K562 (cell line): ENCODE measurements at regions not wholly inside any gene's neighbourhood (a gene's known extent, or its start where the extent isn't known, plus 50 kb on each side); places are given as distances from the start of the nearest gene placed in this dataset.

Source experiments
- ARID1B ChIP-seq: fragments of 450-650 bp; IDR thresholded peaks from 2 replicates; pipeline ENCODE4 v1.6.1; 2016; ENCODE audit warnings: antibody characterized with exemption, mild to moderate bottlenecking, inconsistent platforms
- BRD9 ChIP-seq: fragments of 450-650 bp; IDR thresholded peaks from 2 replicates; pipeline ENCODE4 v1.6.1; 2018; ENCODE audit warnings: low read depth; ENCODE audit not compliant: partially characterized antibody
- CHAMP1 ChIP-seq: fragments of 450-650 bp; IDR thresholded peaks from 2 replicates; pipeline ENCODE4 v1.6.1; 2016; ENCODE audit warnings: mild to moderate bottlenecking
- CREBBP ChIP-seq: IDR thresholded peaks from one replicate; pipeline ENCODE4 v1.6.1; 2012; ENCODE audit warnings: low read depth, mild to moderate bottlenecking, control low read depth, inconsistent platforms, low read length
- DIDO1 ChIP-seq: fragments of 450-650 bp; IDR thresholded peaks from 2 replicates; pipeline ENCODE4 v1.6.1; 2016; ENCODE audit warnings: low read depth, missing biosample characterization, missing genetic modification characterization
- HDAC8 ChIP-seq: fragments of 450-650 bp; IDR thresholded peaks from 2 replicates; pipeline ENCODE4 v1.6.1; 2016; ENCODE audit warnings: mild to moderate bottlenecking, missing genetic modification characterization, moderate library complexity, missing compliant biosample characterization
- HMG20B ChIP-seq: fragments of 250-450 bp; sonication (Bioruptor Pico); IDR thresholded peaks from 2 replicates; pipeline ENCODE4 v1.5.0; 2021; ENCODE audit warnings: mild to moderate bottlenecking
- ID3 ChIP-seq, 2 experiments: fragments of 250-450 bp in 1 of 2; fragments of 450-650 bp in 1 of 2; sonication (Bioruptor Pico) in 1 of 2; IDR thresholded peaks; 2 replicates each; pipeline versions ENCODE4 v1.6.1 to v1.8.0; 2016 to 2021; ENCODE audit warnings: mild to moderate bottlenecking in 2 of 2, moderate library complexity in 2 of 2, missing compliant biosample characterization in 1 of 2, missing genetic modification characterization in 1 of 2
- MAFK ChIP-seq: IDR thresholded peaks from 2 replicates; pipeline ENCODE4 v1.6.1; 2011; ENCODE audit warnings: low read length, improper control_type of control experiment
- NCOR1 ChIP-seq: fragments of 450-650 bp; IDR thresholded peaks from 2 replicates; pipeline ENCODE4 v1.6.1; 2016; ENCODE audit warnings: mild to moderate bottlenecking, moderate library complexity
- NEUROD1 ChIP-seq: fragments of 150-350 bp; IDR thresholded peaks from 2 replicates; pipeline ENCODE4 v1.6.1; 2014; ENCODE audit warnings: borderline replicate concordance, low read length, low read depth; ENCODE audit not compliant: partially characterized antibody
- NFATC3 ChIP-seq: fragments of 450-650 bp; IDR thresholded peaks from 2 replicates; pipeline ENCODE4 v1.6.1; 2017; ENCODE audit warnings: mild to moderate bottlenecking
- NFE2 ChIP-seq: IDR thresholded peaks from 2 replicates; pipeline ENCODE4 v1.6.1; 2014; ENCODE audit warnings: antibody characterized with exemption, low read depth
- NFIC ChIP-seq: fragments of 450-650 bp; IDR thresholded peaks from 2 replicates; pipeline ENCODE4 v1.6.1; 2017; ENCODE audit warnings: mild to moderate bottlenecking, inconsistent platforms
- PCBP1 ChIP-seq: fragments of 200-400 bp; formaldehyde crosslinking; IDR thresholded peaks from 2 replicates; pipeline ENCODE4 v1.6.1; 2018; ENCODE audit warnings: mild to moderate bottlenecking, low read depth, low read length; ENCODE audit not compliant: poor library complexity, severe bottlenecking
- PHB ChIP-seq: fragments of 250-450 bp; sonication (Bioruptor Pico); IDR thresholded peaks from 2 replicates; pipeline ENCODE4 v1.5.0; 2021
- RFX7 ChIP-seq: fragments of 250-450 bp; sonication (Bioruptor Pico); IDR thresholded peaks from 2 replicates; pipeline ENCODE4 v1.5.1; 2021; ENCODE audit warnings: mild to moderate bottlenecking
- SAFB2 ChIP-seq: fragments of 200-400 bp; formaldehyde crosslinking; IDR thresholded peaks from 2 replicates; pipeline ENCODE4 v1.6.1; 2018; ENCODE audit warnings: borderline replicate concordance, low read length, low read depth, moderate library complexity; ENCODE audit not compliant: severe bottlenecking
- ZNF124 ChIP-seq: sonication (generic); formaldehyde crosslinking; IDR thresholded peaks from 2 replicates; pipeline ENCODE4 v1.8.1; 2022; ENCODE audit warnings: missing genetic modification reagents
- ZNF146 ChIP-seq: IDR thresholded peaks from one replicate; pipeline ENCODE4 v1.6.1; 2018; ENCODE audit warnings: missing compliant biosample characterization; ENCODE audit not compliant: unreplicated experiment
- ZNF165 ChIP-seq: fragments of 250-450 bp; sonication (Bioruptor Pico); IDR thresholded peaks from 2 replicates; pipeline ENCODE4 v1.4.0; 2020; ENCODE audit warnings: borderline replicate concordance
- ZNF280B ChIP-seq: fragments of 250-450 bp; sonication (Bioruptor Pico); IDR thresholded peaks from 2 replicates; pipeline ENCODE4 v1.5.1; 2021; ENCODE audit warnings: mild to moderate bottlenecking
- TF ChIP-seq, protein P1 (sequence below): IDR thresholded peaks from 3 replicates; pipeline ENCODE4 v1.6.1; 2011; ENCODE audit warnings: borderline replicate concordance, mild to moderate bottlenecking; ENCODE audit not compliant: insufficient read length, insufficient read depth

DNA sequence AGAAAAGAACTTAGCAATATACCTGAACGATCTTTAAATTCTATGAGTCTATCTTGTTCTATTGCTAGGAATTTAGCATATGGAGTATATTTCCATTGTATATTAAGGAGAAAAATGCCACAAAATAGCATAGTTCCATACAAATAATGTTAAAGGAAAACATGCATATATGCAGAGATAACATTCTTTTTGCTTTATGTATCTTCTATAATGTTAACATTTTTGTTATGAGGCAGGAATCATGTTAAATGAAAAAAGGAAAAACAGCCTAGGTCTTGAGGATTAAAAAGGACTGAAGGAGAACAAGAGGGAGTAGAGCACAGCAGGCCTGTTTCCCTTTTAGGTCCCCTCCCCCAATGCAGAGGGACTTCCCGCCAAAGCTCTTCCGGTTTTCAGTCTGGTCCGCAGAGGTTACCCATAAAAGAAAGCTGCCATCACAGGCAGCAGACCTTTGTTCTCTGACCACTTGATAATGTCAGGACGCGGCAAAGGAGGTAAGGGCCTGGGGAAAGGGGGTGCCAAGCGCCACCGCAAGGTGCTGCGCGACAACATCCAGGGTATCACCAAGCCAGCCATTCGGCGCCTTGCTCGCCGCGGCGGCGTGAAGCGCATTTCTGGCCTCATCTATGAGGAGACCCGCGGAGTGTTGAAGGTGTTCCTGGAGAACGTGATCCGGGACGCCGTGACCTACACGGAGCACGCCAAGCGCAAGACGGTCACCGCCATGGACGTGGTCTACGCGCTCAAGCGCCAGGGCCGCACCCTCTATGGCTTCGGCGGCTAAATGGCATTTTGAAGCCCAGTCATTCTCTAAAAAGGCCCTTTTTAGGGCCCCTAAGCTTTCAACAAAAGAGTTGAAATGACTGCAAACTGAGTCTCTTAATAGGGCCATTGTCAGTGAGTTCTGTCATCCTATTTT lies 108.4 kb upstream of the PRSS16 start (continued):
- TF ChIP-seq DIDO1 (peak; percentile 53; the same call in 1 of the 2 replicates), CHAMP1 (no peak; the same call in 1 of the 2 replicates), NFATC3 (peak; percentile 71), MAFK (no peak), BRD9 (peak; percentile 78), NFIC (peak; percentile 78), ZNF124 (no peak), HDAC8 (tag) (peak; percentile 36; the same call in 1 of the 2 replicates), CREBBP (no peak), ARID1B (no peak; the same call in 1 of the 2 replicates), PHB (no peak; the same call in 1 of the 2 replicates), NFE2 (peak; percentile 13; the same call in 1 of the 2 replicates), NEUROD1 (peak; percentile 83), ZNF165 (CRISPR knock-in tag) (no peak), ZNF146 (CRISPR knock-in tag) (peak; percentile 38), NCOR1 (peak; percentile 70), HMG20B (CRISPR knock-in tag) (no peak), SAFB2 (no peak), ID3 (CRISPR knock-in tag; IDR thresholded peaks at IDR 0.05) (no peak), ID3 (tag; IDR thresholded peaks at IDR 0.05) (peak; percentile 83; the same call in 1 of the 2 replicates), PCBP1 (peak; percentile 58), ZNF280B (no peak), RFX7 (CRISPR knock-in tag) (no peak)
- TF ChIP-seq, protein P1, sequence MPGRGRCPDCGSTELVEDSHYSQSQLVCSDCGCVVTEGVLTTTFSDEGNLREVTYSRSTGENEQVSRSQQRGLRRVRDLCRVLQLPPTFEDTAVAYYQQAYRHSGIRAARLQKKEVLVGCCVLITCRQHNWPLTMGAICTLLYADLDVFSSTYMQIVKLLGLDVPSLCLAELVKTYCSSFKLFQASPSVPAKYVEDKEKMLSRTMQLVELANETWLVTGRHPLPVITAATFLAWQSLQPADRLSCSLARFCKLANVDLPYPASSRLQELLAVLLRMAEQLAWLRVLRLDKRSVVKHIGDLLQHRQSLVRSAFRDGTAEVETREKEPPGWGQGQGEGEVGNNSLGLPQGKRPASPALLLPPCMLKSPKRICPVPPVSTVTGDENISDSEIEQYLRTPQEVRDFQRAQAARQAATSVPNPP, result no peak
